NCI-H82 (cell line): ENCODE measurements at regions not wholly inside any gene's neighbourhood (a gene's known extent, or its start where the extent isn't known, plus 50 kb on each side); places are given as distances from the start of the nearest gene placed in this dataset.

ENCODE experiments used
- DNase-seq: peaks from one replicate; lab custom pipeline; 2025; lab: John Stamatoyannopoulos, UW

GRCh38 chr4:45778514-45778913 is 345.3 kb downstream of the GABRG1 start:
- no peak for DNase-seq

GRCh38 chr4:45776146-45776545 is 347.7 kb downstream of the GABRG1 start:
- DNase-seq = no peak

GRCh38 chr4:45770958-45771357 is 352.9 kb downstream of the GABRG1 start:
- no peak for DNase-seq

- DNase-seq = no peak
These were observed 358.3 kb downstream of the GABRG1 start for GRCh38 chr4:45765521-45765920.

- DNase-seq = no peak
These were observed 371.9 kb downstream of the GABRG1 start for GRCh38 chr4:45751877-45752530.

- no peak for DNase-seq
These were observed 373.1 kb downstream of the GABRG1 start for GRCh38 chr4:45750721-45751120.

GRCh38 chr4:45745741-45746140 is 378.1 kb downstream of the GABRG1 start:
- no peak for DNase-seq

GRCh38 chr4:45741897-45742296 is 382.0 kb downstream of the GABRG1 start:
- peak; percentile 21 for DNase-seq

GRCh38 chr4:45732161-45732560 is 391.7 kb downstream of the GABRG1 start:
- DNase-seq = no peak

GRCh38 chr4:45716093-45716492 is 407.8 kb downstream of the GABRG1 start:
- no peak for DNase-seq

- no peak for DNase-seq
These were observed 409.9 kb downstream of the GABRG1 start for GRCh38 chr4:45713996-45714395.

- DNase-seq = no peak
These were observed 422.2 kb downstream of the GABRG1 start for GRCh38 chr4:45701621-45702020.

GRCh38 chr4:45693746-45694145 is 430.1 kb downstream of the GABRG1 start:
- no peak for DNase-seq

- DNase-seq = no peak
These were observed 431.6 kb downstream of the GABRG1 start for GRCh38 chr4:45692131-45692735.

- DNase-seq = peak; percentile 3
These were observed 435.5 kb downstream of the GABRG1 start for GRCh38 chr4:45688341-45688740.

GRCh38 chr4:45679411-45679810 is 444.4 kb downstream of the GABRG1 start:
- DNase-seq = no peak

GRCh38 chr4:45668128-45668527 is 455.7 kb downstream of the GABRG1 start:
- DNase-seq = no peak

- no peak for DNase-seq
These were observed 460.2 kb downstream of the GABRG1 start for GRCh38 chr4:45663628-45664081.

- no peak for DNase-seq
These were observed 460.9 kb downstream of the GABRG1 start for GRCh38 chr4:45663003-45663402.

- DNase-seq = no peak
These were observed 462.0 kb downstream of the GABRG1 start for GRCh38 chr4:45661893-45662292.

GRCh38 chr4:45650545-45650944 is 473.3 kb downstream of the GABRG1 start:
- DNase-seq = no peak

- no peak for DNase-seq
These were observed 475.0 kb downstream of the GABRG1 start for GRCh38 chr4:45648846-45649245.

- no peak for DNase-seq
These were observed 476.0 kb downstream of the GABRG1 start for GRCh38 chr4:45647823-45648222.
